Esophagus squamous epithelium (tissue), 5 donors: ENCODE measurements at regions not wholly inside any gene's neighbourhood (a gene's known extent, or its start where the extent isn't known, plus 50 kb on each side); places are given as distances from the start of the nearest gene placed in this dataset.
"Not testable (repeated sequence)": the region's sequence is repeated elsewhere in the genome, so short reads cannot be mapped to it uniquely, and the experiment has no call there.

ENCODE experiments used
- DNase-seq: peaks from one replicate; lab custom pipeline; 2025; lab: John Stamatoyannopoulos, UW
- H3K27ac ChIP-seq, 4 donors: fragments of 200-600 bp; sonication (generic); one replicate each; pipeline ENCODE4 v1.5.1; 2016 to 2019; ENCODE audit warnings: mild to moderate bottlenecking in 1 of 4
- H3K27me3 ChIP-seq, 4 donors: fragments of 200-600 bp; sonication (generic); 1 replicate in 3 of 4; 2 replicates in 1 of 4; pipeline versions ENCODE4 v1.5.1 to v1.6.0; 2017 to 2021; ENCODE audit warnings: antibody characterized with exemption in 1 of 4
- H3K36me3 ChIP-seq, 3 donors: fragments of 200-600 bp; sonication (generic); one replicate each; pipeline ENCODE4 v1.5.1; 2016 to 2019
- H3K4me1 ChIP-seq, 3 donors: fragments of 200-600 bp; sonication (generic); one replicate each; pipeline ENCODE4 v1.5.1; 2017 to 2019
- H3K4me3 ChIP-seq, 4 donors: fragments of 200-600 bp; sonication (generic); 1 replicate in 3 of 4; 2 replicates in 1 of 4; pipeline ENCODE4 v1.5.1; 2016 to 2019; ENCODE audit warnings: mild to moderate bottlenecking in 2 of 4, moderate library complexity in 1 of 4
- H3K9me3 ChIP-seq, 3 donors: fragments of 200-600 bp; sonication (generic); one replicate each; pipeline ENCODE4 v1.5.1; 2016 to 2019
- CTCF ChIP-seq, 6 experiments: fragments of 450-650 bp in 4 of 6; fragments of 200-600 bp in 2 of 6; sonication (generic) in 2 of 6; IDR thresholded peaks; one replicate each; pipeline ENCODE4 v1.5.1; 2016 to 2019; ENCODE audit warnings: antibody characterized with exemption in 6 of 6, mild to moderate bottlenecking in 4 of 6, moderate library complexity in 4 of 6
- POLR2A ChIP-seq, 4 donors: fragments of 450-650 bp; IDR thresholded peaks; one replicate each; pipeline ENCODE4 v1.6.1; 2017; ENCODE audit warnings: antibody characterized with exemption in 4 of 4, mild to moderate bottlenecking in 4 of 4, moderate library complexity in 3 of 4
- WGBS, 2 donors: methylation state at CpG; one replicate each; pipeline ENCODE4 v1.1.5; 2018; 5-methylcytosine and 5-hydroxymethylcytosine counted together
- intact Hi-C: fragments of 100-400 bp; cut with DNase I; formaldehyde crosslinking; loops from one replicate; pipeline ENCODE4 v1.15.0; 2022
- donor health status: DM: yes; HTN: yes; CAD: no.

DNA sequence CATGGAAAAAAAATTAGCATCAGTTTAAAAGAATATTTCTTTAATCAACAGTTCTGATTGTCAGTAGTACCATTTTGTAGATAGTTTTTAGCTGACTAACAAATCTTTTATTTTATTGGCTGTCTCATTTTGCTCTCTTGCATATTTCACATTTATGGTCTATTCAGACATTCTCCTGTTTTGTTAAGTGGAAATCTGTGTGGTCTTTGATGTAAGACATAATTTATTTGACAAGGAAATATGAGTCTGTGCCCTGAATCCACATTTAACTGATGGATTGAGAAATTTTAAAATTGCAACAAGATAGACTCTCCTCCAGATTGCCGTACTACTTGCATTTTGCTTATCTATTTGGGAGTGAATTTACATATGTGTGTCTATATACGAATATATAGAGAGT lies 96.3 kb upstream of the ATP5MC3 start:
- Histone ChIP-seq H3K9me3 (no peaks in the 10 kb centered on the region), H3K4me1 (no peaks in the 10 kb centered on the region), H3K27me3 (no peaks in the 10 kb centered on the region), H3K4me3 (no peak overlapping the region), H3K36me3 (no peaks in the 10 kb centered on the region), H3K27ac (no peak overlapping the region)
- no peak for TF ChIP-seq CTCF (IDR thresholded peaks at IDR 0.05)
- no peak for TF ChIP-seq POLR2A (IDR thresholded peaks at IDR 0.05)
- 84 to 85% methylated on average over 2 of the region's 2 CpGs for WGBS, 2 donors
- intact Hi-C loops = no loop called here
- DNase-seq = no peak

- WGBS, 2 donors = 28 to 29% methylated on average over 2 of the region's 2 CpGs
- intact Hi-C loops = no loop called here
Observed at GRCh38 chr2:175275539-175275938, 94.0 kb upstream of the ATP5MC3 start.

GRCh38 chr2:175259164-175259563 lies 77.7 kb upstream of the ATP5MC3 start:
- Histone ChIP-seq H3K27me3 (peaks cover 0 to 10% (median 0%) of the 10 kb centered on the region in 4 donors), H3K36me3 (no peaks in the 10 kb centered on the region), H3K27ac (no peak overlapping the region), H3K9me3 (peaks cover 0 to 7% (median 0%) of the 10 kb centered on the region in 3 donors), H3K4me3 (no peak overlapping the region), H3K4me1 (no peaks in the 10 kb centered on the region)
- TF ChIP-seq CTCF (IDR thresholded peaks at IDR 0.05) (no peak), POLR2A (IDR thresholded peaks at IDR 0.05) (no peak)
- intact Hi-C loops = no loop called here
- no peak for DNase-seq
- WGBS, 2 donors = 67 to 90% methylated on average over 1 of the region's 1 CpG

More at GRCh38 chr2:175275539-175275938, 94.0 kb upstream of the ATP5MC3 start:
- no peak for DNase-seq
- H3K27me3 ChIP-seq = no peaks in the 10 kb centered on the region
- no peaks in the 10 kb centered on the region for H3K9me3 ChIP-seq
- H3K27ac ChIP-seq = no peak overlapping the region
- no peaks in the 10 kb centered on the region for H3K4me1 ChIP-seq
- TF ChIP-seq POLR2A (IDR thresholded peaks at IDR 0.05) (no peak), CTCF (IDR thresholded peaks at IDR 0.05) (no peak)
- H3K4me3 ChIP-seq = no peak overlapping the region
- H3K36me3 ChIP-seq = no peaks in the 10 kb centered on the region

DNA sequence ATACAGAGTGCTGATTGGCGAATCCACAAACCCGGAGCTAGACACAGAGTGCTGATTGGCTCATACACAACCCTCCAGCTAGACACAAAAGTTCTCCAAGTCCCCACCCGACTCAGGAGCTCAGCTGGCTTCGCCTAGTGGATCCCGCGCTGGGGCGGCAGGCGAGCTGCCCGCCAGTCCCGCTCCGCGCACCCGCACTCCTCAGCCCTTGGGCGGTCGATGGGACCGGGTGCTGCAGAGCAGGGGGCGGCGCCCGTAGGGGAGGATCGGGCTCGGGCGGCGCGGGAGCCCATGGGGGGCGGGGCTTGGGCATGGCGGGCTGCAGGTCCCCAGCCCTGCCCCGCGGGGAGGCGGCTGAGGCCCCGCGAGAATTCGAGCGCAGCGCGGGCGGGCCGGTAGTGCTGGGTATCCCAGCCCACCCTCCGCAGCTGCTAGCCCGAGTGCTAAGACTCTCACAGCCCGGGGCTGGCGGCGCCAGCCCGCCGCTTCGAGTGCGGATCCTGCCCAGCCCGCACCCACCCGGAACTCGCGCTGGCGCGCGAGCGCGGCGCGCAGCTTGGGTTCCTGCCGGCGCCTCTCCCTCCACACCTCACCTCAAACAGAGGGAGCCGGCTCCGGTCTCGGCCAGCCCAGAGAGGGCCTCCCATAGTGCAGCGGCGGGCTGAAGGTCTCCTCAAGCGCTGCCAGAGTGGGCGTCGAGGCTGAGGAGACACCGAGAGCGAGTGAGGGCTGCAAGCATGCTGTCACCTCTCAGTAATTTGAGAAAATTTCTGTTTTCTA lies 75.5 kb upstream of the ATP5MC3 start:
- Histone ChIP-seq H3K4me3 (no peak overlapping the region), H3K27ac (no peak overlapping the region), H3K36me3 (no peaks in the 10 kb centered on the region), H3K9me3 (peaks cover 0 to 7% (median 0%) of the 10 kb centered on the region in 3 donors), H3K4me1 (no peaks in the 10 kb centered on the region), H3K27me3 (peaks cover 0 to 22% (median 0%) of the 10 kb centered on the region in 4 donors)
- DNase-seq = no peak
- TF ChIP-seq CTCF (IDR thresholded peaks at IDR 0.05) (no peak), POLR2A (IDR thresholded peaks at IDR 0.05) (no peak)
- intact Hi-C loops = no loop called here
- WGBS, 2 donors = 96 to 100% methylated on average over 3 to 4 of the region's 69 CpGs

DNA sequence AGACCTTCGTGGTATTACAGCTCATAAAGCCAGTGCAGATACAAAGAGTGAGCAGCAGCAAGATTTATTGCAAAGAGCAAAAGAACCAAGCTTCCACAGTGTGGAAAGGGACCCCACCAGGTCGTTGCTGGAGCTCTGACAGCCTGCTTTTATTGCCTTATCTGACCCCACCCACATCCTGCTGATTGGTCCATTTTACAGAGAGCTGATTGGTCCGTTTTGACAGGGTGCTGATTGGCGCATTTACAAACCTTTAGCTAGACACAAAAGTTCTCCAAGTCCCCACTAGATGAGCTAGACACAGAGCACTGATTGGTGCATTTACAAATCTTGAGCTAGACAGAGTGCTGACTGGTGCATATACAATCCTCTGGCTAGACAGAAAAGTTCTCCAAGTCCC lies 74.9 kb upstream of the ATP5MC3 start:
- intact Hi-C loops = not testable (repeated sequence)

More for the DNA sequence above, 74.9 kb upstream of the ATP5MC3 start:
- H3K27ac ChIP-seq, DNase-seq, H3K4me3 ChIP-seq, H3K4me1 ChIP-seq, H3K9me3 ChIP-seq, H3K36me3 ChIP-seq: not testable (repeated sequence)
- H3K27me3 ChIP-seq = peaks cover 0 to 22% (median 0%) of the 10 kb centered on the region in 4 donors
- 85 to 86% methylated on average over 1 to 4 of the region's 4 CpGs for WGBS, 2 donors
